D721Med (cell line): ENCODE measurements at regions not wholly inside any gene's neighbourhood (a gene's known extent, or its start where the extent isn't known, plus 50 kb on each side); places are given as distances from the start of the nearest gene placed in this dataset.

Experiments
- DNase-seq: peaks from one replicate; pipeline ENCODE4 v3.0.0; 2011; ENCODE audit warnings: low spot score; ENCODE audit not compliant: insufficient read length
- FAIRE-seq: peaks from 2 replicates; lab custom pipeline; 2011; peaks lifted over from hg19 to GRCh38; lab: Jason Lieb, UNC
- TF ChIP-seq, protein P1 (sequence below): IDR thresholded peaks from 2 replicates; pipeline ENCODE4 v1.5.1; 2012; ENCODE audit warnings: mild to moderate bottlenecking, control low read depth; ENCODE audit not compliant: insufficient read depth; ENCODE audit errors: missing control alignments

DNA sequence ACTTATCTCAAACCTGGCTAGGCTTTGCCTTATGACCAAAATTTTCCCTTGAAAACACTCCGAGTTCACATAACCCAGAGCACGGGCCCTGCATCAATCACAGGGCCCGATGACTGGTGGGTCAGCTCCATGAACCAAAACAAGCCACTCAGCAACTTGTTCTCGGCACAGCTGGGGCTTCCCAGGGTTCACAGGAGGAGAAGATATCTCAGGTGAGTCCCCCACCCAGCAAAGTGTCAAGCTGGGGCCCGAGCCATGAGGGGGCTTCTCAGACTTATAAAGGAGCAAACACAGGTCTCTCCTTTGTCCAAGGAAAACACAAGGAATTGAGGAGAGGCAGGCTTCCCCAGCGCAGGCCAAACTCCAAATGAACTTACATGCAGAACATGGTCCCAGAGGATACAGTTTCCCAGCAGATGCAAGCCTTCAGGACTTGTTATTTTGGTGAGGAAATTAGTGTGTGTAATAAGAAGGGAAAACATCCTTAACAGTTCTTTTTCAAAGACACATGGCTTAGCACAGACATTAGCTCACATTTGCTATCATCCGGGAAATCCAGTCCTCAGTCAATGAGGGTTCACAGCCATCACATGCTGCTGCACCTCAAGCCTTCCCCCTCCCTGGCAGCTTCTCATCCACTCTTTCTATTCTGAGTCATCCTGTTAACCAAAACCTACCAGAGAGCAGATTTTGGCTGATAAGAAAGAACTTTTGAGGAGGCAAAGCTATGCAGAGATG lies 98.1 kb upstream of the NFIA start:
- TF ChIP-seq, protein P1, sequence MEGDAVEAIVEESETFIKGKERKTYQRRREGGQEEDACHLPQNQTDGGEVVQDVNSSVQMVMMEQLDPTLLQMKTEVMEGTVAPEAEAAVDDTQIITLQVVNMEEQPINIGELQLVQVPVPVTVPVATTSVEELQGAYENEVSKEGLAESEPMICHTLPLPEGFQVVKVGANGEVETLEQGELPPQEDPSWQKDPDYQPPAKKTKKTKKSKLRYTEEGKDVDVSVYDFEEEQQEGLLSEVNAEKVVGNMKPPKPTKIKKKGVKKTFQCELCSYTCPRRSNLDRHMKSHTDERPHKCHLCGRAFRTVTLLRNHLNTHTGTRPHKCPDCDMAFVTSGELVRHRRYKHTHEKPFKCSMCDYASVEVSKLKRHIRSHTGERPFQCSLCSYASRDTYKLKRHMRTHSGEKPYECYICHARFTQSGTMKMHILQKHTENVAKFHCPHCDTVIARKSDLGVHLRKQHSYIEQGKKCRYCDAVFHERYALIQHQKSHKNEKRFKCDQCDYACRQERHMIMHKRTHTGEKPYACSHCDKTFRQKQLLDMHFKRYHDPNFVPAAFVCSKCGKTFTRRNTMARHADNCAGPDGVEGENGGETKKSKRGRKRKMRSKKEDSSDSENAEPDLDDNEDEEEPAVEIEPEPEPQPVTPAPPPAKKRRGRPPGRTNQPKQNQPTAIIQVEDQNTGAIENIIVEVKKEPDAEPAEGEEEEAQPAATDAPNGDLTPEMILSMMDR = no peak
- DNase-seq (no peak), FAIRE-seq (no peak)

DNA sequence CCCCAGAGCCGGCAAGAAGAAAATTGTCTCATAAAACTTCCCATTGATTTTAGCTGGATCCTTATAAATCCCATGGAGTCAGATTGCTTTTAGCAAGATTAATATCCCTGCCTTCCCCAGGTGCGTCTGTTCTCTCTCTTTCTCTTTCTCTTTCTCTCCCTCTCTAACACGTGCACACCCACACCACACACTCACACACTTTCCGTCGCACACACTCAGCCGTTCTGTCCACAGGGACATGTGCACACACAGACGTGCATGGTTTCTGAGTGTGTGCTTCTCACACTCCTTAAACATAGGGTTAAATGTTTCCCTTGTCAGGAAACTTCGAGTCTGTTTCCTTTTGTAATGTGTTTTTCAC lies 98.7 kb upstream of the NFIA start:
- FAIRE-seq = no peak
- TF ChIP-seq, protein P1 = no peak
- DNase-seq = no peak

DNA sequence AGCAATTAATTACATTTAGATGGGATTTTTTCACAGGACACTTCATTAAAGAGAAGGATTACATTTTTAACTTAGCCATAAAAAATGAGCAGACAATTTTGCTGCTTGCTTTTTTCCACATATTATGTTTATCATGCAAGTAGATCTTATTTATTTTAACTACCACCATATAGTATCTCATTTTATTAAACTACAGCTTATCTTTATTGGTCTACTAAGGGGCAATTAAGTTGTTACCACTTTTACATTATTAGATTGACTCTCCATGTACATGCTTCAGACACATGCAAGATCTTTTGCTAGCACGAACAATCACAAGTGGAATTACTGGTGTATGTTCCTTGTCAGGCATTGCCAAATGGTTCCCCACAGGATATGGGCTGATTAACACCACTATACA lies 99.8 kb upstream of the NFIA start:
- DNase-seq = no peak

DNA sequence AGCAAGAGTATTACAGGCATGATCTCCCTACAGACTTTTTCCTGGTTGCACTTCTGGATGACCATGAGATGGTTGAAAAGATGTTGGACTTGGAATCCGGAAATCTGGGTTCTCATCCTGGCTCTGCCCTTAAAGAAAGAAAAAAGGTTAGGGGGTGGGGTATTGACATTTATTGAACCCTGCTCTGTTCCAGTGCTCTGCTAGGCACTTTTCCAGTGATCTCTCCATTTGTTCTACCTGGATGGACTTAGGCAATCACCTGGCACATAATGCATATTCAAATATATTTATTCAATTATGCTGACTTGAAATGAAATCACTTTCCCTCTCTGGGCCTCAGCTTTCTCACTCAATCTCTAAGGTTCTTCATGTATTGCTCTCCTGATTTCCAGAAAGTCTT lies 101.0 kb upstream of the NFIA start:
- DNase-seq (no peak), FAIRE-seq (no peak)
- TF ChIP-seq, protein P1 = no peak

More for the DNA sequence above, 99.8 kb upstream of the NFIA start:
- no peak for FAIRE-seq
- TF ChIP-seq, protein P1 = no peak

DNA sequence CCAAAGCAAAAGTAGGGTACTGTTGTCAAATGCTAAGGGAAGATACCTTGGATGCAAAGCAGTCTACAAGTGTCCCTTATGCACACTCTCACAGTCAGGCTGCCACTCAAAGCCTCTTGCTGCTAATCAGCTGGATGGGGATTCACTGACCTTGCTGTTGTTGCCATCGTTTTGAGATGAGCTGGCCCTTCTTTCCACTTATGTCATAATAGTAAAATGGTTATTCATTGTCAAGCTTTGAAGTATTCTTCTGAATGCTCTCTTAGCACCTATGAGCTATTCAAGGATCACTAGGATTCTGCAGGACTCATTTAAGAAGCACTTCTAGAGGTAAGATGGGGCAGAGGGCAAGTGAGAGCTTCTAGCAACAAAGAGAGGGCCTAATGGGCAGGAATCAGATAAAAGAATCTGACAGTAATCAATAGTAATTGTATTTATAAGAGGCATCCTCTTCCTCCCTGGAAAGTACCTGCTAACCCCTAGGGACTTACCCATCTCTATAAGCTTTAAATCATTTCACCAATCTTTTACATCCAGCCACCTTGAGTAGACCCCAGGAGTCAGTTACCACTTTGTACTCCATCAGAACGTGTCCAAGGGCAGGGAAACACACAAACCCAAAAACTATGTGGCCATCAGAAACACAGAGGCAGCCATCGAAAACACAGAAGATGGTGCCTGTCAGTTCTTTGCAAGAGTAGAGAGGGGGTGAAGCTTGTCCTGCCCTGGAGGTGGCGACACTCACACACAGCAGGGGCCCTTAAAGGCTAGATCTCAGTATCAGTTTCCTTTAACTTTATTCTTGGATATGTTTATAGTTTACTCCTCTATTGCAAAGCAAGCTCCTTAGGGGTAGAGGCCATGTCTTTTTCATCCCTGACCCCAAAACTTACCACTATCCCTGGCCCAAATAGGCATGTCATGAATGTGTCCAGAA lies 103.7 kb upstream of the NFIA start:
- DNase-seq (no peak), FAIRE-seq (no peak)
- TF ChIP-seq, protein P1 = peak; percentile 38

DNA sequence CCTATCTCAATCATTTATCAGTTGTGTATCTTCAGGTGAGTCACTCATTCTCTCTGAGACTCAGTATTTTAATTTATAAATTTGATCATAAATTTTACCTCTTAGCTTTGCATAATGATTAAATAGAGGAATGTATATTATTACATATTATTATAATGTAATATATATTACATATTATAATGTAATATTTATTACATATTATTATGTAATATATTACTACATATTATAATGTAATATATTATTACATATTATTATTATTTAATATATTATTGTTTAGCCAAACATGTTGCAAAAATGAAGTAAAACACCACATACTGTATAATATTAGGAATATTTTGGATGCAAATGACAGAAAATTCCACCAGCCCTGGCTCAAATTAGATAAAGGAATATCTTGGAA lies 104.7 kb upstream of the NFIA start:
- TF ChIP-seq, protein P1 = no peak
- FAIRE-seq = no peak
- no peak for DNase-seq
